Ascending aorta (tissue), 2 donors: ENCODE measurements at regions not wholly inside any gene's neighbourhood (a gene's known extent, or its start where the extent isn't known, plus 50 kb on each side); places are given as distances from the start of the nearest gene placed in this dataset.

ENCODE experiments used
- DNase-seq, 2 donors: peaks; one replicate each; pipeline ENCODE4 v3.0.0-alpha.2; 2019; ENCODE audit warnings: low spot score in 2 of 2
- H3K27ac ChIP-seq, 2 donors: fragments of 200-600 bp; sonication (generic); one replicate each; pipeline ENCODE4 v1.5.1; 2016 to 2017; ENCODE audit warnings: mild to moderate bottlenecking in 1 of 2
- H3K27me3 ChIP-seq: fragments of 200-600 bp; sonication (generic); one replicate; pipeline ENCODE4 v1.5.1; 2017
- H3K36me3 ChIP-seq, 2 donors: fragments of 200-600 bp; sonication (generic); one replicate each; pipeline ENCODE4 v1.5.1; 2016
- H3K4me1 ChIP-seq, 2 donors: fragments of 200-600 bp; sonication (generic); one replicate each; pipeline ENCODE4 v1.5.1; 2016 to 2017; ENCODE audit warnings: mild to moderate bottlenecking in 1 of 2
- H3K4me3 ChIP-seq, 2 donors: fragments of 200-600 bp; sonication (generic); one replicate each; pipeline ENCODE4 v1.5.1; 2016 to 2017; ENCODE audit warnings: mild to moderate bottlenecking in 1 of 2
- H3K9me3 ChIP-seq, 2 donors: fragments of 200-600 bp; sonication (generic); one replicate each; pipeline ENCODE4 v1.5.1; 2016
- intact Hi-C: fragments of 100-400 bp; cut with DNase I; formaldehyde crosslinking; loops from one replicate; pipeline ENCODE4 v1.15.1; 2023
- TF ChIP-seq, protein P1 (sequence below), 3 experiments: fragments of 200-600 bp in 2 of 3; fragments of 450-650 bp in 1 of 3; sonication (generic) in 2 of 3; IDR thresholded peaks; one replicate each; pipeline ENCODE4 v1.5.1; 2016 to 2019; ENCODE audit warnings: antibody characterized with exemption in 3 of 3, mild to moderate bottlenecking in 1 of 3, moderate library complexity in 1 of 3

DNA sequence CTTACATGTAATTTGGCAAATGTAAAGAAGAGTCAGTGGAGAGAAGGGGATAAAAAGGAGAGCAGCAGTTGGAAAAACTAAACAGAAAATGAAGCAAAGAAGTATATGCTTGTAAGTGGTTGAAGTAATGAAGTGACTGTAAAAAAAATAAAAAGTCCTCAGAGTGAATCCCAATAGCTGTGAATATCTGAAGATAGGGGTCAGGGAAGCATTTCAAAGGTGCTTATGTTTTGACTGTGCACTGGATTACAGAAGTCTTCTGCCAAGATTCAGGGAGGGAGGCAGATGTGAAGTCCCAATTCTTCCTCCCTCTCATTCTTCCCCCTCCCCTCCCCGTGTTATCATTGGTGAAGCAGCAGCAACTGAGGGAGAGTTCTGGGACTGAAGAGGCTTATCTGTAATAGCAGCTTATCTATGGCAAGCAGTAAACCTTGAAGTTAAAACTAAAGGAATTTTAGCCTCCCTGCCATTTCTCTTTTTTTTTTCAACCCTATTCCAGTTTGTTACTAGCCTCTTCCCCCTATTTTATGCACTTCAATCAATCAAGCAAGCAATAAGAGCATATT is 597.9 kb downstream of the IGSF11 start:
- H3K27me3 ChIP-seq = no peaks in the 10 kb centered on the region
- H3K9me3 ChIP-seq = no peaks in the 10 kb centered on the region
- no peak overlapping the region for H3K27ac ChIP-seq
- TF ChIP-seq, protein P1, sequence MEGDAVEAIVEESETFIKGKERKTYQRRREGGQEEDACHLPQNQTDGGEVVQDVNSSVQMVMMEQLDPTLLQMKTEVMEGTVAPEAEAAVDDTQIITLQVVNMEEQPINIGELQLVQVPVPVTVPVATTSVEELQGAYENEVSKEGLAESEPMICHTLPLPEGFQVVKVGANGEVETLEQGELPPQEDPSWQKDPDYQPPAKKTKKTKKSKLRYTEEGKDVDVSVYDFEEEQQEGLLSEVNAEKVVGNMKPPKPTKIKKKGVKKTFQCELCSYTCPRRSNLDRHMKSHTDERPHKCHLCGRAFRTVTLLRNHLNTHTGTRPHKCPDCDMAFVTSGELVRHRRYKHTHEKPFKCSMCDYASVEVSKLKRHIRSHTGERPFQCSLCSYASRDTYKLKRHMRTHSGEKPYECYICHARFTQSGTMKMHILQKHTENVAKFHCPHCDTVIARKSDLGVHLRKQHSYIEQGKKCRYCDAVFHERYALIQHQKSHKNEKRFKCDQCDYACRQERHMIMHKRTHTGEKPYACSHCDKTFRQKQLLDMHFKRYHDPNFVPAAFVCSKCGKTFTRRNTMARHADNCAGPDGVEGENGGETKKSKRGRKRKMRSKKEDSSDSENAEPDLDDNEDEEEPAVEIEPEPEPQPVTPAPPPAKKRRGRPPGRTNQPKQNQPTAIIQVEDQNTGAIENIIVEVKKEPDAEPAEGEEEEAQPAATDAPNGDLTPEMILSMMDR (IDR thresholded peaks at IDR 0.05) = no peak
- H3K4me3 ChIP-seq = no peak overlapping the region
- no peak for DNase-seq
- no peaks in the 10 kb centered on the region for H3K4me1 ChIP-seq
- H3K36me3 ChIP-seq = no peaks in the 10 kb centered on the region
- intact Hi-C loops = no loop called here

DNA sequence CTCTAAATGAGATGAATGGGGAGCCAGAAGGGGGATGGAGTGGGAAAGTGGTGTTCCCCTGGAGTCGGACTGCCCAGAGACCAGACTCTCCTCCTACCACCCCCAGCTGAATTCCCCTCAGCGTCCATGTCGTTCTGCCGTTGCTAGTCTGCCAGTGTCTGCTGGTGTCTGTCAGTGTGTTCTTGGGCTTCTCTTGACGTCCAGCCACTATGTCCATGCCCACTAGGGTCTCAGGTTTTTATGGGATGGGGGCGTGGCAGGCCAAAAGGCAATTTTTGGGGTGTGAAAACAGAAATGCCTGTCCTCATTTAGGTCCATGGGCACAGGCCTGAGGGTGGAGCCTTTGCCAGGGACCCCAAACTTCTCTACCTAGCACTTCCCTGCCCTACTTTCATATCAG is 589.6 kb downstream of the IGSF11 start:
- TF ChIP-seq, protein P1 (IDR thresholded peaks at IDR 0.05) = no peak
- Histone ChIP-seq H3K9me3 (no peaks in the 10 kb centered on the region), H3K36me3 (no peaks in the 10 kb centered on the region), H3K4me3 (no peak overlapping the region), H3K4me1 (no peaks in the 10 kb centered on the region), H3K27ac (no peak overlapping the region), H3K27me3 (no peaks in the 10 kb centered on the region)
- no peak for DNase-seq
- intact Hi-C loops = no loop called here

DNA sequence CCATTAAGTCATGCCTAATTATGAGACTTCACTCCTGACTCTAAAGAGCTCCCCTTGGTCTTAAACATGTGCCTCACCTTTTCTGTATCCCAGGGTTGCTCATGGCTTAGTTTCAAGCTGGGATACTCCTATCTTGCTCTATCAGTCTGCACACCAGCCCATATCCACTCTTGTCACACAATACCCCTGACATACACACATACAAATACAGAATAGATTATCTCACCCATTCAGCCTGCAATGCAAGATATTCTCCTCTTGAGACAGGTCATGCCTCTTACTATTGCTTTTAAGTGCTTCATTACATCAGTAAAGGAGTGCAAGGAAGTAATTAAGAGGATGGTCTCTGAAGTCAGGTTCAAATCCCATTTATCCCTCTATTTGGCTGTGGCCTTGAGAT is 587.3 kb downstream of the IGSF11 start:
- intact Hi-C loops = no loop called here

DNA sequence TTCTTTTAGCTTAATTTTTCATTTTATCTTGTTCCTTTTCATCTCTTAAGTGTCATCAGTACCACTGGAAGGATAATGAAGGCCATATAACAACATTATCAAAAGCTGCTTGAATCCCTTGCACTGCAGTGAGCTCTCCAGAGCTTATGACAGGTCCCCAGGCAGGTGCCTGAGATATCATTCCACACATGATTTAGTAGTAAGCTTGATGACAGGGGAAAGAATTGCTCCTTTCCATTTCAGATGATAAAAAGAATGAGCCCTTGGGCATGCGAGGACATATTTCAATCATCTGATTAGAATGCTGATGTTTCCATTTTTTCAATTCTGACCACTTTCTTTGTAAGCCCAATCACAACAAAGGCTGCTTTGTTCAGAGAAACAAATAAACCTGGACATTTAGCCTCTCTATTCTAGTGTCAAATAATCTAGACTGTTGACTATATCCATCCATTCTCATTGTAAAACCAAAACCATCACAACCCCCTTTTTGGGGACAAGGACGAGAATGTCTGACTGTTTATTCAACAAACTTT is 567.8 kb downstream of the IGSF11 start:
- Histone ChIP-seq H3K4me3 (no peak overlapping the region), H3K9me3 (no peaks in the 10 kb centered on the region), H3K27ac (no peak overlapping the region), H3K27me3 (no peaks in the 10 kb centered on the region), H3K4me1 (no peaks in the 10 kb centered on the region), H3K36me3 (no peaks in the 10 kb centered on the region)
- no peak for DNase-seq
- intact Hi-C loops = no loop called here
- TF ChIP-seq, protein P1 (IDR thresholded peaks at IDR 0.05) = no peak

More for the DNA sequence above, 587.3 kb downstream of the IGSF11 start:
- H3K9me3 ChIP-seq = no peaks in the 10 kb centered on the region
- no peaks in the 10 kb centered on the region for H3K4me1 ChIP-seq
- no peak for DNase-seq
- H3K27me3 ChIP-seq = no peaks in the 10 kb centered on the region
- no peak overlapping the region for H3K27ac ChIP-seq
- H3K4me3 ChIP-seq = no peak overlapping the region
- TF ChIP-seq, protein P1 (IDR thresholded peaks at IDR 0.05) = no peak
- no peaks in the 10 kb centered on the region for H3K36me3 ChIP-seq

DNA sequence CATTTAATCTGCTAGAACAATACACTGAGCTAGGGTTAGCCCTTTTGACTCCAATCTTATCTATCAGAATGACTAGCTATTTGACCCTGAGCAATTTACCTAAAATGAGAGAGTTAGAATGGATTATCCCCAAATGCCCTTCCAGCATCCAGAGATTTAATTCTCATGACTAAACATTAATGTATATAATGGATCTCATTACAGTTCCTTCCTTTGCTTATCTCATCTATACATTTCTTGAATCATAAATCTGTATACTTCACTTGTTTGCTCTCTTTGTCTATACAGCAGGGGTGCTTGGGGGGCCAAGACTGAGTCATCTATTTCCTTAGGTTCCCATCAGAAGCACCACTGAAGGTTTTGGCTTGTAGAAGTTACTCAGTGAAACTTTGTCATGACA is 565.8 kb downstream of the IGSF11 start:
- TF ChIP-seq, protein P1 (IDR thresholded peaks at IDR 0.05) = no peak
- intact Hi-C loops = no loop called here
- DNase-seq = no peak
- no peaks in the 10 kb centered on the region for H3K27me3 ChIP-seq
- H3K36me3 ChIP-seq = no peaks in the 10 kb centered on the region
- no peak overlapping the region for H3K27ac ChIP-seq
- no peaks in the 10 kb centered on the region for H3K4me1 ChIP-seq
- no peak overlapping the region for H3K4me3 ChIP-seq
- H3K9me3 ChIP-seq = no peaks in the 10 kb centered on the region

DNA sequence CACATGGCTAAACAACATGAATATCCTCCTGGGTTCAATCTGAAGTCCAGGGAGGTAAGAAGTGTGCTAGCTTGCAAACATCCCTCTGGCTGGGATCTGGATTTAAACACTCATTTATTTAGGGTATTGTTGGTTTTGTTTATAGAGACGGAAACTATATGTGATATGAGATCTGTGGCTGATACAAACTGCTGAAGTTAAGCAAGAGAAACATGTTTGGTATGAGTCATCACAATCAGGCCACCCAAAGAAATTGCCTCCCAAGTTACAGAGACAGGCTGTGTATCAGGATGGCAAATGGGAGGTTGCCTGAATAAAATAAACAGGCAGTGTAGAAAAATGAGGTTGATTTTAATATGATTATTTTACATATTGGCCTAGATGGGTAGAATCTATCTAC is 562.1 kb downstream of the IGSF11 start:
- H3K4me3 ChIP-seq = no peak overlapping the region
- H3K27me3 ChIP-seq = no peaks in the 10 kb centered on the region
- no peaks in the 10 kb centered on the region for H3K4me1 ChIP-seq
- no peak for DNase-seq
- intact Hi-C loops = no loop called here
- no peaks in the 10 kb centered on the region for H3K36me3 ChIP-seq
- H3K27ac ChIP-seq = no peak overlapping the region
- H3K9me3 ChIP-seq = no peaks in the 10 kb centered on the region
- TF ChIP-seq, protein P1 (IDR thresholded peaks at IDR 0.05) = no peak
